GM06990 (cell line): ENCODE measurements at regions not wholly inside any gene's neighbourhood (a gene's known extent, or its start where the extent isn't known, plus 50 kb on each side); places are given as distances from the start of the nearest gene placed in this dataset.

ENCODE experiments used
- DNase-seq: peaks from one replicate; pipeline ENCODE4 v3.0.0-alpha.2; 2011; ENCODE audit not compliant: insufficient read length; ENCODE audit errors: extremely low read depth
- H3K27me3 ChIP-seq: replicated peaks from 2 replicates; pipeline ENCODE4 v1.6.0; 2011; ENCODE audit warnings: low read length; ENCODE audit not compliant: control insufficient read depth, insufficient read depth
- H3K36me3 ChIP-seq: 2 replicates; pipeline ENCODE4 v1.5.1; 2011; ENCODE audit warnings: low read length; ENCODE audit not compliant: control insufficient read depth, insufficient read depth
- H3K4me3 ChIP-seq: replicated peaks from 2 replicates; pipeline ENCODE4 v1.5.1; 2011; ENCODE audit warnings: low read depth, mild to moderate bottlenecking, control low read depth, low read length
- TF ChIP-seq, protein P1 (sequence below): IDR thresholded peaks from 2 replicates; pipeline ENCODE4 v1.5.1; 2011; ENCODE audit warnings: low read length, control low read depth, mild to moderate bottlenecking, inconsistent platforms; ENCODE audit not compliant: insufficient read depth, poor library complexity, severe bottlenecking

DNA sequence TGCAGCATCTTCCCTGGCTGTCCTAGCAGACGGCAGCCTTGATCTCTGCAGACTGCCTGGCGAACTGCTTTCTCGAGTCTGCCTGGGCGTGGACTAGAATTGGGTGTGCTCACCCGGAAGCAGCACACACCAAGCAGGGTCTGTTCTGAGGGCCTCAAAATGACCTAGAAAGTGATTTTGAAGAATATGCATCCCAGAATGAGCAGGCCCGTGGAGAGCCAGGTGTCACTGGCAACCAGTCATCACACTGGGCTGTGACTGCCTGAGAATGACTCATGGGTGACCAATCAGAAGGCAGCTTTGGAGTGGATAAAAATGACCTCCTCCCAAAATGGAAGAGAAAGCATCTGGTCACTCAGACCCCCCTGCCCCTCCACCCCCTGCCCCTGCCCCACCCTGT lies 114.9 kb upstream of the NECTIN1 start:
- TF ChIP-seq, protein P1, sequence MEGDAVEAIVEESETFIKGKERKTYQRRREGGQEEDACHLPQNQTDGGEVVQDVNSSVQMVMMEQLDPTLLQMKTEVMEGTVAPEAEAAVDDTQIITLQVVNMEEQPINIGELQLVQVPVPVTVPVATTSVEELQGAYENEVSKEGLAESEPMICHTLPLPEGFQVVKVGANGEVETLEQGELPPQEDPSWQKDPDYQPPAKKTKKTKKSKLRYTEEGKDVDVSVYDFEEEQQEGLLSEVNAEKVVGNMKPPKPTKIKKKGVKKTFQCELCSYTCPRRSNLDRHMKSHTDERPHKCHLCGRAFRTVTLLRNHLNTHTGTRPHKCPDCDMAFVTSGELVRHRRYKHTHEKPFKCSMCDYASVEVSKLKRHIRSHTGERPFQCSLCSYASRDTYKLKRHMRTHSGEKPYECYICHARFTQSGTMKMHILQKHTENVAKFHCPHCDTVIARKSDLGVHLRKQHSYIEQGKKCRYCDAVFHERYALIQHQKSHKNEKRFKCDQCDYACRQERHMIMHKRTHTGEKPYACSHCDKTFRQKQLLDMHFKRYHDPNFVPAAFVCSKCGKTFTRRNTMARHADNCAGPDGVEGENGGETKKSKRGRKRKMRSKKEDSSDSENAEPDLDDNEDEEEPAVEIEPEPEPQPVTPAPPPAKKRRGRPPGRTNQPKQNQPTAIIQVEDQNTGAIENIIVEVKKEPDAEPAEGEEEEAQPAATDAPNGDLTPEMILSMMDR, result no peak
- Histone ChIP-seq H3K36me3 (no peaks in the 10 kb centered on the region), H3K4me3 (no peak overlapping the region), H3K27me3 (peaks cover 1% of the 10 kb centered on the region)
- no peak for DNase-seq

DNA sequence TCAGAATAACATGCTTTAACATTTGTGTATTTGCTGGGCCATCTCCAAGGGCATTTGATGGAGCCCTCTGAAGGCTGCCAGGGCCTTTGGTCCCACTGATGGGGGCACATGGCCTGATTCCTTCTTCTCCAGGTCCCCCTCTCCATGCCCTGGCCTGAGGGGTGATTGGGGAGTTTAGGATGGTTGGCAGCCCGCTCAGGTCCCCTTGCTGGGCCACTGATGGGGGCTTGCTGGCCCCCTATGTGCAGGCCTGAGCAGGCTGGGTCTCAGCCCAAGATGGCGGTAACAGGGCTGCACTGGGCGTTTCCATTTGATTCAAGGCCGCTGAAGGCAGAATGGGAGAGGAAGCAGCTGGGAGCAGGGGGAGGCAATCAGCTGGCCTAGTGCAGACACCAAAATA lies 113.7 kb upstream of the NECTIN1 start:
- TF ChIP-seq, protein P1, result no peak
- Histone ChIP-seq H3K36me3 (no peaks in the 10 kb centered on the region), H3K4me3 (no peak overlapping the region), H3K27me3 (peaks cover 1% of the 10 kb centered on the region)
- DNase-seq, result no peak

DNA sequence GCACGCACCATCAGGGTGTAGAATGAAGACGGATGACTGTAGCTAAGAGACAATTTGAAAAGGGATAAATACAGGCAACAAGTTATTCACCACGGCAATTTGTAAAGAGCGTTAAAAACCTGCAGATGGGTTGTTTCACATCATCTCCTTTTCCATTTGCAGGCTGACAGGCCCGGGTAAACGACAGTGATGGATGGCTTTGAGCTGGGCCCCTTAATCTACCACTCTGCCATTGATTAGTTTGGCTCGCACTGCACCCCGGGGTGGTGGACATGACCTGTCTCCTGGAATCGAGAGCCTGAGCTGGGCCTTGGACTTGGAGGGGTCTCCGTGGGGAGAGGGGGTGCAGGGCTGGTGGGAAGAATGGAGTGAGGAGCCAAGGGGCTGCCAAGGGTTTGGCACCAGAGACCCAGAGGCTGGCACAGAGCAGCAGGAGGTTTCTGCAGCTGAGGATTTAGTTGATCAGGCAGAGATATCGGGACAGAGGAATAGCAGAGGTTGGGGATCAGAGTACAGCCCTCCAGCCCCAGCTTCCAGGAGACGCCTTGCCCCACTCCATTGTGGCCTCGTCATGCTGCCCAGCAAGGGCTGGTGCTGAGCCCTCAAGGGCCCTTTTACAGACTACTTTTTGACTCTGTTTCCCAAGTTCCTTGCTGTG lies 110.6 kb upstream of the NECTIN1 start:
- DNase-seq, result no peak
- Histone ChIP-seq H3K4me3 (no peak overlapping the region), H3K27me3 (no peaks in the 10 kb centered on the region; the same call in none of the 2 replicates), H3K36me3 (no peaks in the 10 kb centered on the region)
- TF ChIP-seq, protein P1, result no peak

DNA sequence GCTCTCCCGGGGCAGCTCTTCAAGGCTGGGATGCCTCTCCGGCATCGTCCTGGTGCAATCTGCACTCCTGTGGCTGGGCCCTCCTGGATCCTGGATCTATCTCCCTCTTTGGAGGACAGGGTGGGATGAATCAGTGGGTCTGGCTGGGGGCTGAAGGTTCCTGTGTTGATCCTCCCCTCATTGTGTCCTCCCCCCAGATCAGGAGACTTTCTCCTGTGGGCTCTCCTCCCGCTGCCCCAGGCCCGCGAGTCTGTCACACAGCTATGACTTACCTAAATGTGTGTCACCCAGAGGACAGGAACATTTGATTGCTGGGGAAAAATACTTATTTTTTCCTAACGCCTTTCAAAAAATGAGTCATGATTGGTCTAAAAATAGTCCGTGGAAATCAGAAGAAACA lies 106.8 kb upstream of the NECTIN1 start:
- no peaks in the 10 kb centered on the region for H3K36me3 ChIP-seq
- H3K4me3 ChIP-seq, result no peak overlapping the region
- H3K27me3 ChIP-seq, result no peaks in the 10 kb centered on the region; the same call in 1 of the 2 replicates
- DNase-seq, result no peak
- TF ChIP-seq, protein P1, result no peak

DNA sequence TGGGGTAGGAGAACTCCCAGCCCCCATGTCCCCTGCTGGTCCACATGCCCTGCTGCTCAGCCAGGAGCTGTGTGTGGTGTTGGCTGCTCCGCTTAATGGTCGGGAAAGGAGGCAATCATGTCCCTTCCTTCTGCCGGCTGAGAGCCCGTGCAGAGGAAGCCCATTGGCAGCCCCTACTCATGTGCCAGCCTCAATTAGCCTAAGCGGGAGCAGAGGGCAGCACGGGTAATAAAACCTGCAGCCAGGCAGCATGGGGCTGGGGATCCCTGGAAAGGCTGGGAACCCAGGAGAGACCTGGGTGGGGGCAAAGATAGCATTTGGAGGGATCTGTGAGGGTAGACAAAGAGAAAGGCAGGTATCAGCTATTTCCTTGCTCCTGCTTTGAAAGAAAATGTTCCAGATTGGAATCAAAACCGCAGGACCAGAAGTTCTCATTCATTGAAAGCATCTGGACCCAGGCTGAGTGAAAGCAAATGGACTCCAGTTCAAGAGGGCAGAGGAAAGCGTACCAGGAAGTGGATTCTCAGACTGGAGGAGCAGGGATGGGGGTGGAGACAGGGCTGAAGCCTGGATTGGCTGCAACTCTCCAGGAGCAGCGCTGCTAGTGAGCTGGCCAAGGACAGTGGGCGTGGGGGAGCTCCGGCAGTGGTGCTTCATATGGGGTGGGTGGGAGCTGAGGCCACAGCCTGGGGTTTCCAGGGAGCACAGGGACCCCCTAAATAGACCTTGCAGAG lies 103.4 kb upstream of the NECTIN1 start:
- TF ChIP-seq, protein P1, result no peak
- no peak for DNase-seq

More for the DNA sequence above, 103.4 kb upstream of the NECTIN1 start:
- H3K4me3 ChIP-seq, result no peak overlapping the region
- H3K27me3 ChIP-seq, result no peaks in the 10 kb centered on the region
- no peaks in the 10 kb centered on the region for H3K36me3 ChIP-seq
